ENCODE measurements at regions not wholly inside any gene's neighbourhood (a gene's known extent, or its start where the extent isn't known, plus 50 kb on each side); places are given as distances from the start of the nearest gene placed in this dataset.

- no peak for DNase-seq (ENCODE audit: low read depth)
- H3K4me3 ChIP-seq (ENCODE audit: low read depth, low read length) = no peak overlapping the region
- TF ChIP-seq MAX (IDR thresholded peaks at IDR 0.05; ENCODE audit: low read depth, low read length) = no peak
- no peak for TF ChIP-seq POLR2A (IDR thresholded peaks at IDR 0.05; ENCODE audit: extremely low read depth, insufficient read length)
- no peak for TF ChIP-seq MYC (IDR thresholded peaks at IDR 0.05; ENCODE audit: low read depth, low read length)
- TF ChIP-seq, protein P1, sequence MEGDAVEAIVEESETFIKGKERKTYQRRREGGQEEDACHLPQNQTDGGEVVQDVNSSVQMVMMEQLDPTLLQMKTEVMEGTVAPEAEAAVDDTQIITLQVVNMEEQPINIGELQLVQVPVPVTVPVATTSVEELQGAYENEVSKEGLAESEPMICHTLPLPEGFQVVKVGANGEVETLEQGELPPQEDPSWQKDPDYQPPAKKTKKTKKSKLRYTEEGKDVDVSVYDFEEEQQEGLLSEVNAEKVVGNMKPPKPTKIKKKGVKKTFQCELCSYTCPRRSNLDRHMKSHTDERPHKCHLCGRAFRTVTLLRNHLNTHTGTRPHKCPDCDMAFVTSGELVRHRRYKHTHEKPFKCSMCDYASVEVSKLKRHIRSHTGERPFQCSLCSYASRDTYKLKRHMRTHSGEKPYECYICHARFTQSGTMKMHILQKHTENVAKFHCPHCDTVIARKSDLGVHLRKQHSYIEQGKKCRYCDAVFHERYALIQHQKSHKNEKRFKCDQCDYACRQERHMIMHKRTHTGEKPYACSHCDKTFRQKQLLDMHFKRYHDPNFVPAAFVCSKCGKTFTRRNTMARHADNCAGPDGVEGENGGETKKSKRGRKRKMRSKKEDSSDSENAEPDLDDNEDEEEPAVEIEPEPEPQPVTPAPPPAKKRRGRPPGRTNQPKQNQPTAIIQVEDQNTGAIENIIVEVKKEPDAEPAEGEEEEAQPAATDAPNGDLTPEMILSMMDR (IDR thresholded peaks at IDR 0.05; ENCODE audit: low read depth, low read length) = no peak
Observed at GRCh38 chr10:94178475-94179253, 184.1 kb downstream of the NOC3L start.

- DNase-seq (ENCODE audit: low read depth) = no peak
- no peak overlapping the region for H3K4me3 ChIP-seq (ENCODE audit: low read depth, low read length)
- TF ChIP-seq MAX (IDR thresholded peaks at IDR 0.05; ENCODE audit: low read depth, low read length) (no peak), POLR2A (IDR thresholded peaks at IDR 0.05; ENCODE audit: extremely low read depth, insufficient read length) (no peak), MYC (IDR thresholded peaks at IDR 0.05; ENCODE audit: low read depth, low read length) (no peak)
- TF ChIP-seq, protein P1 (IDR thresholded peaks at IDR 0.05; ENCODE audit: low read depth, low read length) = no peak
Observed at GRCh38 chr10:94180576-94180975, 182.2 kb downstream of the NOC3L start.

GRCh38 chr10:94183666-94184264 is 179.0 kb downstream of the NOC3L start:
- no peak for TF ChIP-seq POLR2A (IDR thresholded peaks at IDR 0.05; ENCODE audit: extremely low read depth, insufficient read length)
- TF ChIP-seq, protein P1 (IDR thresholded peaks at IDR 0.05; ENCODE audit: low read depth, low read length) = no peak
- no peak for TF ChIP-seq MAX (IDR thresholded peaks at IDR 0.05; ENCODE audit: low read depth, low read length)
- TF ChIP-seq MYC (IDR thresholded peaks at IDR 0.05; ENCODE audit: low read depth, low read length) = no peak
- DNase-seq (ENCODE audit: low read depth) = no peak
- no peak overlapping the region for H3K4me3 ChIP-seq (ENCODE audit: low read depth, low read length)

GRCh38 chr10:94186722-94187121 is 176.0 kb downstream of the NOC3L start:
- TF ChIP-seq, protein P1 (IDR thresholded peaks at IDR 0.05; ENCODE audit: low read depth, low read length) = no peak
- TF ChIP-seq MAX (IDR thresholded peaks at IDR 0.05; ENCODE audit: low read depth, low read length) = no peak
- no peak for TF ChIP-seq MYC (IDR thresholded peaks at IDR 0.05; ENCODE audit: low read depth, low read length)
- no peak for TF ChIP-seq POLR2A (IDR thresholded peaks at IDR 0.05; ENCODE audit: extremely low read depth, insufficient read length)
- no peak for DNase-seq (ENCODE audit: low read depth)

DNA sequence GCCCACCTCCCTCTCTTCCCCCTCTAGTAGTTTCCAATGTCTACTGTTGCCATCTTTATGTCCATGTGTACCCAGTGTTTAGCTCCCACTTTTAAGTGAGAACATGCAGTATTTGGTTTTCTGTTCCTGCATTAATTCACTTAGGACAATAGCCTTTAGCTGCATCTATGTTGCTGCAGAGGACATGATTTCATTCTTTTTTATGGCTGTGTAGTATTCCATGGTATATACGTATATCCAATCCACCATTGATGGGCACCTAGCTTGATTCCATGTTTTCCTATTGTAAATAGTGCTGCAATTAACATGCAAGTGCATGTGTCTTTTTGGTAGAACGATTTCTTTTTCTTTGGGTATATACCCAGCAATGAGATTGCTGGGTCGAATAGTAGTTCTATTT is 170.4 kb downstream of the NOC3L start:
- no peak overlapping the region for H3K4me3 ChIP-seq (ENCODE audit: low read depth, low read length)
- TF ChIP-seq MYC (IDR thresholded peaks at IDR 0.05; ENCODE audit: low read depth, low read length) (no peak), MAX (IDR thresholded peaks at IDR 0.05; ENCODE audit: low read depth, low read length) (no peak)
- TF ChIP-seq, protein P1 (IDR thresholded peaks at IDR 0.05; ENCODE audit: low read depth, low read length) = no peak
- no peak for DNase-seq (ENCODE audit: low read depth)

More at GRCh38 chr10:94186722-94187121, 176.0 kb downstream of the NOC3L start:
- no peak overlapping the region for H3K4me3 ChIP-seq (ENCODE audit: low read depth, low read length)

Data from NB4 (cell line).